ENCODE measurements at regions not wholly inside any gene's neighbourhood (a gene's known extent, or its start where the extent isn't known, plus 50 kb on each side); places are given as distances from the start of the nearest gene placed in this dataset.

DNA sequence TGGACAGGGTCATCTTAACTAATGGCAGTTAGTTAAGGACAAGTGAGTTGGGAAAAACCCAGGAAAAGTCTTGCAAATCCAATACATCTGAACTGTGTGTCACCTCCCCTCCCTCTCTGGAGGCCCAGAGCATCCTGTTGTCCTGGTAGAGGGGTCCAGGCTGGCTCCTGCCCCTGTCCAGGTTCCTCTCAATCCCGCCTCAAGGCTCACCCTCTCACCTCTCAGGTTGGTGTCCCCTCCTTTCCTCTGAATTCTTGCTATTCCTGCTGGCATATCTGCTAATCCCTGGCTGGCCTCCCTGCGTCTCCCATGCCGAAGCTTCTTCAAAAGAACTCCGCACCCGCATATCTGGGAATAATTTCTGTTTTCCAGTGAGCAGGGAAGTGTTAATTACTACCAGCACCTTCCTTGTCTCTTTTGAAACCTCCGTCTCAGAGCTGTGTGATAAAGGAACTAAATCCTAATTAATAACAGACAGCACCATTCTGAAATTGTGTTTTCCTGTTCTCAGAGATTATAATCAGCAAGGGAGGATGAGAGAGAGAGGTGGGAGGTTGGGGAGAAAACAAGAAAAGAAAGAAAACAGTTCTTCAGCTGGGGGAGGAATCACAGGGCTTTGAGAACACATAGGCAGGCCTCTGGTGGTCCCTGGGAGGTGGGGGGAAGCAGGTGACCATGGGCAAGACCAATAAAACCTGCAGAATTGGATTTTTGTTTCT lies 568.0 kb downstream of the PTPRU start:
- no peaks in the 10 kb centered on the region for H3K79me2 ChIP-seq (ENCODE audit: insufficient read depth, low read depth)
- H3K36me3 ChIP-seq (ENCODE audit: insufficient read depth) = no peaks in the 10 kb centered on the region
- H2AFZ ChIP-seq (ENCODE audit: low read depth) = no peak overlapping the region
- no peak overlapping the region for H3K27ac ChIP-seq
- peaks cover 3% of the 10 kb centered on the region; the same call in 1 of the 2 replicates for H3K27me3 ChIP-seq (ENCODE audit: insufficient read depth, low read depth)
- TF ChIP-seq, protein P1, sequence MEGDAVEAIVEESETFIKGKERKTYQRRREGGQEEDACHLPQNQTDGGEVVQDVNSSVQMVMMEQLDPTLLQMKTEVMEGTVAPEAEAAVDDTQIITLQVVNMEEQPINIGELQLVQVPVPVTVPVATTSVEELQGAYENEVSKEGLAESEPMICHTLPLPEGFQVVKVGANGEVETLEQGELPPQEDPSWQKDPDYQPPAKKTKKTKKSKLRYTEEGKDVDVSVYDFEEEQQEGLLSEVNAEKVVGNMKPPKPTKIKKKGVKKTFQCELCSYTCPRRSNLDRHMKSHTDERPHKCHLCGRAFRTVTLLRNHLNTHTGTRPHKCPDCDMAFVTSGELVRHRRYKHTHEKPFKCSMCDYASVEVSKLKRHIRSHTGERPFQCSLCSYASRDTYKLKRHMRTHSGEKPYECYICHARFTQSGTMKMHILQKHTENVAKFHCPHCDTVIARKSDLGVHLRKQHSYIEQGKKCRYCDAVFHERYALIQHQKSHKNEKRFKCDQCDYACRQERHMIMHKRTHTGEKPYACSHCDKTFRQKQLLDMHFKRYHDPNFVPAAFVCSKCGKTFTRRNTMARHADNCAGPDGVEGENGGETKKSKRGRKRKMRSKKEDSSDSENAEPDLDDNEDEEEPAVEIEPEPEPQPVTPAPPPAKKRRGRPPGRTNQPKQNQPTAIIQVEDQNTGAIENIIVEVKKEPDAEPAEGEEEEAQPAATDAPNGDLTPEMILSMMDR (conservative IDR thresholded peaks at IDR 0.05; ENCODE audit: low read depth, low read length) = no peak
- no peak overlapping the region for H3K9ac ChIP-seq
- H3K4me2 ChIP-seq = no peak overlapping the region
- H3K4me3 ChIP-seq (IDR thresholded peaks at IDR 0.05; ENCODE audit: insufficient read depth, low read depth, low read length) = no peak overlapping the region
- no peaks in the 10 kb centered on the region for H3K4me1 ChIP-seq (ENCODE audit: low read depth, poor library complexity, severe bottlenecking)
- no peaks in the 10 kb centered on the region for H4K20me1 ChIP-seq (ENCODE audit: insufficient read depth)

DNA sequence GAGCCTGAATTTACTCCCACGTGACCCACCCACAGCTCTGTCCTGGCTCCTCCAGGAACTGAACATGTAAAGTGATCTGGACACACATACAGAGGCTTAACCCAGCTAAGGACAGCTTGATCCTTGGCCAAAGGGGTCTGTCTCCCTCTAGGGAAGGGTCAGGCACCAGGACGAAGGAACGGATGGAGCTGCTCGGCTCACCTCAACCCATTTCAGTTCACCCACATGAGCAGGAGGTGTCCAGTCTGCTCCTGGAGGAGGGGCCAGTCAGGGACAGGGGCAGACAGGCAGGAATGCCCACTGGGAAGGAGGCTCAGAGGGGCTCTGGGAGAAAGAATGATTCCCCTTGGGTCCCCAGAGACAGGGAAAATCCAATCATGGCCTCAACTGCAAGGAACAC lies 567.2 kb downstream of the PTPRU start:
- Histone ChIP-seq H2AFZ (ENCODE audit: low read depth) (no peak overlapping the region), H3K9ac (no peak overlapping the region), H4K20me1 (ENCODE audit: insufficient read depth) (no peaks in the 10 kb centered on the region), H3K27me3 (ENCODE audit: insufficient read depth, low read depth) (peaks cover 3% of the 10 kb centered on the region; the same call in 1 of the 2 replicates), H3K79me2 (ENCODE audit: insufficient read depth, low read depth) (no peaks in the 10 kb centered on the region), H3K4me1 (ENCODE audit: low read depth, poor library complexity, severe bottlenecking) (no peaks in the 10 kb centered on the region), H3K27ac (no peak overlapping the region), H3K36me3 (ENCODE audit: insufficient read depth) (no peaks in the 10 kb centered on the region), H3K4me3 (IDR thresholded peaks at IDR 0.05; ENCODE audit: insufficient read depth, low read depth, low read length) (no peak overlapping the region), H3K4me2 (no peak overlapping the region)
- TF ChIP-seq, protein P1 (conservative IDR thresholded peaks at IDR 0.05; ENCODE audit: low read depth, low read length) = no peak

DNA sequence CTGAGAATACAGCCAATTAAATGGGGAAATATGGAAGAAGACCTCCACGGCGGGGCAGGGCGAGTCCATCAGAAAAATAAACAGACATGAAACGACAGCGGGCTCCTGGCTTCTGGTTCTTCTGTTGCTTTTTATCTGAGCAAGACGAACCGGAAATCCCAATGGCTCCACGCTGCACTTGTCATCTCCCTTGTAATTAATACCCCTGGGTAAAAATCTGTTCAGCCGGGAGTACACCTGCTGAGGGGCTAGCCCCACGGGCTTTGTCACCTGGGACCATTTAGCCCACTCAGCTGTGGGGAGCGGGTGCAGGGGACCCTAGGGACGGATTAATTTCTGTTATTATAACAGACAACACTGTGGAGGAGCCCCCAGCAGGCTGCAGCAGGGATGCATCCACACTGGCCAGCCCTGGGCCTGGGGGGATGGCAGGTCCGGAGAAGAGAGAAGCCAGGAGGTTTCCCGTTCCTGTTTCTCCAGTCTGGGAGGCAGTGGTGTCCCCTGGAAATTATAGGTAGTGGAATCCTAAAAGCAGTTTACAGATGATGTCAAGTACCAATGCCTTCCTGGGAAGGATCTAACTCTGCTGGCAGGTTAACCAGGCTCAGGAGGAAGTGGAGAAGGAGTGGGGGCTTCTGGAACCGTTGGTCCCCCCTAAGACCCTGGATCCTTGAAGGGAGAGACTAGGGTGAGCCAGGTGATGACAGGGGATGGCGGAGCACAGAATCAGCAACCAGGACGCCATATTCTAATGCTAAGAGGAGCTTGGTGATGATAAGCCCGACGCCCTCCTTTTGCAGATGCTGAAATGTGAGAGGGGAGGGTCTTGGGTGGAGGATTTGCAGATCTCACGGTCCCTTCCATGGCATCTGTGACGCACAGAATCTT lies 566.1 kb downstream of the PTPRU start:
- no peak overlapping the region for H3K4me3 ChIP-seq (IDR thresholded peaks at IDR 0.05; ENCODE audit: insufficient read depth, low read depth, low read length)
- H3K4me1 ChIP-seq (ENCODE audit: low read depth, poor library complexity, severe bottlenecking) = no peaks in the 10 kb centered on the region
- no peak overlapping the region for H3K27ac ChIP-seq
- no peak overlapping the region for H3K4me2 ChIP-seq
- no peaks in the 10 kb centered on the region for H4K20me1 ChIP-seq (ENCODE audit: insufficient read depth)
- peaks cover 3% of the 10 kb centered on the region; the same call in 1 of the 2 replicates for H3K27me3 ChIP-seq (ENCODE audit: insufficient read depth, low read depth)
- H3K79me2 ChIP-seq (ENCODE audit: insufficient read depth, low read depth) = no peaks in the 10 kb centered on the region
- H3K9ac ChIP-seq = no peak overlapping the region
- TF ChIP-seq, protein P1 (conservative IDR thresholded peaks at IDR 0.05; ENCODE audit: low read depth, low read length) = no peak
- no peaks in the 10 kb centered on the region for H3K36me3 ChIP-seq (ENCODE audit: insufficient read depth)
- no peak overlapping the region for H2AFZ ChIP-seq (ENCODE audit: low read depth)

DNA sequence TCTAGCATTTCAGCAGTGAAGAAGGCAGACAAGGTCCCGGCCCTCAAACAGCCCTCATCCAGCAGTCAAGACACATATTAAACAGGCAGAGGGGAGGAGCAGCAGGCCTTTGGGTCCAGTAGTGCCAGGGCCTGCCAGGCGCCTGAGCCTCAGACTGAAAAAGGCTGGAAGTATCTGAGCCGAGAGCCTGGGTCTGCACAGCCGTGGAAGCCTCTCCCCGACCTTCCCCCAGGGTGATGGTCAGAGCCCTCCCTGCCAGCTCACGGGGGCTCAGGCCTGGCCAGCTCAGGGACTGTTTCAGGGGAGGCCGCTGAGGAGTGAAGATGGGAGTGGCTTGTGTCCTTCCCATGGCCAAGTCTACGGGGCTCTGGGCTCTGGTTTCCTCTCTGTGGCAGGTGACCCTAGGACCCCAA lies 565.2 kb downstream of the PTPRU start:
- Histone ChIP-seq H3K27me3 (ENCODE audit: insufficient read depth, low read depth) (0 out of 2 replicates have a peak, but pooled peaks cover 3% of the 10 kb centered on the region), H3K36me3 (ENCODE audit: insufficient read depth) (no peaks in the 10 kb centered on the region), H4K20me1 (ENCODE audit: insufficient read depth) (no peaks in the 10 kb centered on the region), H3K4me3 (IDR thresholded peaks at IDR 0.05; ENCODE audit: insufficient read depth, low read depth, low read length) (no peak overlapping the region), H3K79me2 (ENCODE audit: insufficient read depth, low read depth) (no peaks in the 10 kb centered on the region), H3K27ac (no peak overlapping the region), H3K4me2 (no peak overlapping the region), H3K4me1 (ENCODE audit: low read depth, poor library complexity, severe bottlenecking) (no peaks in the 10 kb centered on the region), H2AFZ (ENCODE audit: low read depth) (no peak overlapping the region), H3K9ac (no peak overlapping the region)
- TF ChIP-seq, protein P1 (conservative IDR thresholded peaks at IDR 0.05; ENCODE audit: low read depth, low read length) = no peak

Data from KMS-11 (cell line).